Dendritic cell treated with granulocyte-macrophage colony-stimulating factor and Interleukin-4, amounts not matched to agents 40 ng/mL and 50 ng/mL, for 4 days (primary cell): ENCODE measurements at regions not wholly inside any gene's neighbourhood (a gene's known extent, or its start where the extent isn't known, plus 50 kb on each side); places are given as distances from the start of the nearest gene placed in this dataset.
"Not testable (repeated sequence)": the region's sequence is repeated elsewhere in the genome, so short reads cannot be mapped to it uniquely, and the experiment has no call there.

Experiments used
- H3K27ac Mint-ChIP-seq: one replicate; pipeline ENCODE4 v1.8.0; 2022; ENCODE audit warnings: mild to moderate bottlenecking, mixed read lengths
- H3K27me3 Mint-ChIP-seq: one replicate; pipeline ENCODE4 v1.8.0; 2022; ENCODE audit warnings: mild to moderate bottlenecking, mixed read lengths
- H3K36me3 Mint-ChIP-seq: one replicate; pipeline ENCODE4 v1.8.0; 2022; ENCODE audit warnings: low read depth, mixed read lengths
- H3K4me1 Mint-ChIP-seq: one replicate; pipeline ENCODE4 v1.8.0; 2022; ENCODE audit warnings: low read depth, mixed read lengths
- H3K4me3 Mint-ChIP-seq: one replicate; pipeline ENCODE4 v1.8.0; 2022; ENCODE audit warnings: mild to moderate bottlenecking, moderate library complexity, mixed read lengths
- H3K9me3 Mint-ChIP-seq: one replicate; pipeline ENCODE4 v1.8.0; 2022; ENCODE audit warnings: mixed read lengths
- intact Hi-C: fragments of 100-400 bp; cut with micrococcal nuclease; formaldehyde crosslinking; loops from one replicate; pipeline ENCODE4 v1.15.0; 2022

DNA sequence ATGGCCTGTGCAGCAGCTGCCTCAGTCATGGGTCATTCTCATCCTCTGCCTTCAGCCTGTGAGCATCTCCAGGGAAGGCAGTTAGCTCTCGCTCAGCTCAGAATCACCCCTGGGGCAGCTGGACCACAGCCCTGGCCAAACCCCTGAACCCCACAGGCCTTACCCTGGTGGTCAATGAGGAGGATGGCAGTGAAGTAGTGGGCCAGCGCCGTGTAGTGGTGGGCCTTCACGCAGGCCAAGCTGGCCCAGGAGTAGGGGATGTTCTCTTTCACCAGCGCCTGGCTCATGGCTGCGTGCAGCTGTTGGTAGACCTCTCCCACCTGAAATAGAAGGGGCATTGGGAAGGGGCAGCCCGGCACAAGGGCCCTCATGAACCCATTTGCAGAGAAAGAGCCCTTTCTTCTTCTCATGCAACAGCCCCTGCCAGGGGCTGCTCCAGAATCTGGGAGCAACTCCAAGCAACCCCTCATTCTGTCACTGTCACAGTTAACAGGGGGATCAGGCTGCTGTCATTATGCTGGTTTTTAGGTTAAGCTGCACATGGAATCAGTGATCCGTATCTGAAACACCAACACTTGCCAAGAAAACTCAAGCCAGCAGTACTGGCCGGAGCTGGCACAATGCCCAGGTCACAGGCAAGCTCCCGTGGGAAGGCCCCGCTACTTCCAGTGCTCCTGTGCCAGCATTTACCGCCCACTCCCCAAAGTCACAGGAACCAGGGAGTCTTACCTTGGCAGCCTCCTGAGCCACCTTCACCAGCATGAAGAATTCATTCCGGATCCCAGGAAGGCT, 290.2 kb downstream of the GOLGA6L6 start:
- H3K4me3 Mint-ChIP-seq, H3K27me3 Mint-ChIP-seq, intact Hi-C loops, H3K27ac Mint-ChIP-seq, H3K9me3 Mint-ChIP-seq, H3K4me1 Mint-ChIP-seq, H3K36me3 Mint-ChIP-seq: not testable (repeated sequence)

DNA sequence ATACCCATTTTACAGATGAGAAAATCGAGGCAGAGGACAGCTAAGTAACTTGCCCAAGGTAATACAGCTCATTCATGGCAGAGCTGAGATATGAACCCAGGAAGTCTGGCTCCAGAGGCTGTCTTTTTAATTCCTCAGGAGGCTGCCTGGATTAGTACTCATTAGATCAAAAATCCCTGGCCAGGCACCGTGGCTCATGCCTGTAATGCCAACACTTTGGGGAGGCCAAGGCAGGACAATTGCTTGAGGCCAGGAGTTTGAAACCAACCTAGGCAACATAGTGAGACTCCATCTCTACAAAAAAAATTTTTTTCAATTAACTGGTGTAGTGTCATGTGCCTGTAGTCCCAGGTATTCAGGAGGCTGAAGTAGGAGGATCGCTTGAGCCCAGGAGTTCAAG, 291.4 kb downstream of the GOLGA6L6 start:
- H3K36me3 Mint-ChIP-seq, intact Hi-C loops, H3K27me3 Mint-ChIP-seq, H3K27ac Mint-ChIP-seq, H3K9me3 Mint-ChIP-seq, H3K4me1 Mint-ChIP-seq, H3K4me3 Mint-ChIP-seq: not testable (repeated sequence)

DNA sequence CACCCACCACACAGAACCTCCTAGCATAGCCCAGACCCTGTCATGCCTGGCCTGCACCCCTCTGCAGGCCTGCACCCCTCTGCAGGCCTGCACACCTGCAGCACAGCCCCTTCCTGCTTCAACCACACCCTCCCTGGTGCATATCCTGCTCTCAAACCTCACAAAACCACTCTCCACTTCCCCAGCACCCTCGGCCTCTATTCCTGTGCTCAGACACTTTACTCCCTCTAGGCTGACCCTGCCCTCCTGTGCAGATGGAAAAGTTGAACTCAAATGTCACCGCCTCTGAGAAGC, 292.0 kb downstream of the GOLGA6L6 start:
- H3K9me3 Mint-ChIP-seq, intact Hi-C loops, H3K4me1 Mint-ChIP-seq, H3K4me3 Mint-ChIP-seq, H3K27me3 Mint-ChIP-seq, H3K36me3 Mint-ChIP-seq, H3K27ac Mint-ChIP-seq: not testable (repeated sequence)

DNA sequence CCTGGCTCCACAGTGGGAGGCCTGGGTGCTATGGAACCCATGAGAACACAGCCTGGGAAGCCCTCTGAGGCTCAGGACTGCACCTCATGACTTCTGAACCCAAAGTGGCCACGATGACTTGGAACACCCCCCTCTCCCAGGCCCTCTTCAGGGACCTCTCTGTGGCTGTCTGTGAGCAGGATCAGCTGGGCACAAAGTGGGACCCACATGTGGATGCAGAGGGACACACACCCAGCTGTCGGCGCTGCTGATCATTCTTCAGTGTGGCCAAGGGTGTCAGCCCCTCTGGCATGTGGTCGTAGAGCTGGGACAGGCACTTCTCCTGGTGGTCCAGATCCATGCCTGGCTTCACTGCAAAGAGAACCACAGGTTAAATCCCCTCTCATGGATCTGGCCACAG, 293.2 kb downstream of the GOLGA6L6 start:
- H3K9me3 Mint-ChIP-seq, intact Hi-C loops, H3K36me3 Mint-ChIP-seq, H3K4me1 Mint-ChIP-seq, H3K27me3 Mint-ChIP-seq, H3K27ac Mint-ChIP-seq, H3K4me3 Mint-ChIP-seq: not testable (repeated sequence)

DNA sequence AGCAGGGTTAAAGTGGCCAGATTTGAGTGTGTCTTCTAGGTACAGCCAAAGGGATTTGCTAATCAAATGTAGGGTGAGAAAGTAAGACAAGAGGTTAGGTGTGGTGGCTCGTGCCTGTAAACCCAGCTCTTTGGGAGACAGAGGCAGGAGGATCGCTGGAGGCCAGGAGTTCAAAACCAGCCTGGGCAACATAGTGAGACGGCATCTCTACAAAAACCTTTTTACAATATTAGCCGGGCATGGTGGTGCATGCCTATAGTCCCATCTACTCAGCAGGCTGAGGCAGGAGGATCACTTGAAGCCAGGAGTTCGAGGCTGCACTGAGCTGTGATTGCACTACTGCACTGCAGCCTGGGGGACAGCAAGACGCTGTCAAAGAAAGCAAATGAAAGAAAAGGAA, 294.5 kb downstream of the GOLGA6L6 start:
- H3K4me1 Mint-ChIP-seq, H3K36me3 Mint-ChIP-seq, H3K4me3 Mint-ChIP-seq, H3K27me3 Mint-ChIP-seq, H3K27ac Mint-ChIP-seq, H3K9me3 Mint-ChIP-seq, intact Hi-C loops: not testable (repeated sequence)

DNA sequence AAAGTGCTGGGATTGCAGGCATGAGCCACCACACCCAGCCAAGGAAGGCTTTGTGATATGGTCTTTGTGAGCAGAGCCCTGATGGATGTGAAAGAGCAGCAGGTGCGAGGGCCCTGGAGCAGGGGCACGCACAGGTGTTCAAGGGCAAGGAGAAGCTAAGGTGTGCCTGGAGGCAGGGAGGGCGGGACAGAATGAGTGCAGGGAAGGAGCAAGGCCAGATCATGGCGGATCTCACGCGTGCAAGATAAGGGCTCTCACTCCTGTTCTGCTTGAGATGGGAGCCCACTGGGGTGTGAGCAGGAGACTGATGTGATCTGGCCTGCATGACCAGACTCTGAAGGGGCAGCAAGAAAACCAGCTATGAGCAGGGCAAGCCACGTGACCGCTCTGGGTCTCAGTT, 295.0 kb downstream of the GOLGA6L6 start:
- H3K27me3 Mint-ChIP-seq, H3K27ac Mint-ChIP-seq, H3K9me3 Mint-ChIP-seq, H3K4me1 Mint-ChIP-seq, H3K4me3 Mint-ChIP-seq, H3K36me3 Mint-ChIP-seq, intact Hi-C loops: not testable (repeated sequence)

DNA sequence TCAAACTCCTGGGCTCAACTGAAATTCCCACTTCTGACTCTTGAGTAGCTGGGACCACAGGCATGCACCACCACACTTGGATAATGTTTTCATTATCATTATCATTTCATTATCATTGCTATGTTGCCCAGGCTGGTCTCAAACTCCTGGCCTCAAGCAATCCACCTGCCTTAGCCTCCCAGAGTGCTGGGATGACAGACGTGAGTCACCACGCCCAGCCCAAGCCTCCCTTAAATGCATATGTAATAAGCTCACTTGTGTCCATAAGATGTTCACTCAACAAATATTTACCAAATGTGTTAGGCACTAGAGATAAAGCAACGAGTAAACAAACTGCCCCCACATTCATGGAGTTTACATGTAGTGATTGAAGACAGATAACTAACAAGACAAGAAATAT, 295.7 kb downstream of the GOLGA6L6 start:
- not testable (repeated sequence) for H3K36me3 Mint-ChIP-seq, H3K27me3 Mint-ChIP-seq

DNA sequence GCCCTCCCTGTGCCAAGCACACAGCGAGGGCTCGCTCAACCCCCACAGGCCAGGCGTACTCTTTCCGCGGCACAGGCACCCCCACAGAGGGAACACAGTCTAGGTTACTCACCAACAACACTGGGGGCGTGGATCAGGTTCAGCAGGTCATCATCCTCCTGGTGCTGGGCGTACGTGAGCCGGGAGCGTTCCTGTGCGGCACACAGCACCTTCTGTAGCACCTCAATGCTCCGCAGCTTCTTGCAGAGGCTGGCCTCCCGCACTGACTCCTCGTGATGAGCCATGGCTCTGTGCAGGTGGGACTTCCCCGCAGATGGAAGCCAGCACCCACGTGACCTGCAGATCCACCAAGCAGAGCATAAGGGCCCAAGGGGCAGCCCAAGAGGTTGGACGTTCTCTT, 296.8 kb downstream of the GOLGA6L6 start:
- H3K36me3 Mint-ChIP-seq, H3K27ac Mint-ChIP-seq, H3K9me3 Mint-ChIP-seq, H3K4me1 Mint-ChIP-seq, intact Hi-C loops, H3K4me3 Mint-ChIP-seq, H3K27me3 Mint-ChIP-seq: not testable (repeated sequence)

More for the DNA sequence above, 295.7 kb downstream of the GOLGA6L6 start:
- H3K4me1 Mint-ChIP-seq, intact Hi-C loops, H3K9me3 Mint-ChIP-seq, H3K27ac Mint-ChIP-seq, H3K4me3 Mint-ChIP-seq: not testable (repeated sequence)

DNA sequence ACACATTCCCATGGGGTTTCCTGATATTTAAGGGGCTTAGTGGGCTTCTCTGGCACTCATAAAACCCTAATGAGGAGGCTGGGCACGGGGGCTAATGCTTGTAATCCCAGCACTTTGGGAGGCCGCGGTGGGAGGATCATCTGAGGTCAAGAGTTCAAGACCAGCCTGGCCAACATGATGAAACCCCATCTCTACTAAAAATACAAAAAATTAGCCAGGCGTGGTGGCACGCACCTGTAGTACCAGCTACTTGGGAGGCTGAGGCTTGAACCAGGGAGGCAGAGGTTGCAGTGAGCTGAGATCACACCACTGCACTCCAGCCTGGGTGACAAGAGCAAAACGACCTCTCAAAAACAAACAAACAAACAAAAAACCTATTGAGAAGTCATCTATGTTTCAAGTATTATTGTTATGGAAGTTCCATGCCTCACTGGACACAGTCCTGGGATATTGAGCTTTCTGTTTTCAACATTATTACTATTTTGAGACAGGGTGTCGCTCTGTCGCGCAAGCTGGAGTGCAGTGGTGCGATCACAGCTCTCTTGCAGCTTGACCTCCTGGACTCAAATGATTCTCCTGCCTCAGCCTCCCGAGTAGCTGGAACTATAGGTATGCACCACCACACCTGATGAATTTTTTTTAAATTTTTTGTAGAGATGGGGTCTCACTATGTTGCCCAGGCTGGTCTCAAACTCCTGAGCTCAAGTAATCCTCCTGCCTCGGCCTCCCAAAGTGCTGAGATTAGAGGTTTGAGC, 297.9 kb downstream of the GOLGA6L6 start:
- H3K27ac Mint-ChIP-seq, H3K4me3 Mint-ChIP-seq, H3K36me3 Mint-ChIP-seq, intact Hi-C loops, H3K27me3 Mint-ChIP-seq, H3K4me1 Mint-ChIP-seq, H3K9me3 Mint-ChIP-seq: not testable (repeated sequence)

DNA sequence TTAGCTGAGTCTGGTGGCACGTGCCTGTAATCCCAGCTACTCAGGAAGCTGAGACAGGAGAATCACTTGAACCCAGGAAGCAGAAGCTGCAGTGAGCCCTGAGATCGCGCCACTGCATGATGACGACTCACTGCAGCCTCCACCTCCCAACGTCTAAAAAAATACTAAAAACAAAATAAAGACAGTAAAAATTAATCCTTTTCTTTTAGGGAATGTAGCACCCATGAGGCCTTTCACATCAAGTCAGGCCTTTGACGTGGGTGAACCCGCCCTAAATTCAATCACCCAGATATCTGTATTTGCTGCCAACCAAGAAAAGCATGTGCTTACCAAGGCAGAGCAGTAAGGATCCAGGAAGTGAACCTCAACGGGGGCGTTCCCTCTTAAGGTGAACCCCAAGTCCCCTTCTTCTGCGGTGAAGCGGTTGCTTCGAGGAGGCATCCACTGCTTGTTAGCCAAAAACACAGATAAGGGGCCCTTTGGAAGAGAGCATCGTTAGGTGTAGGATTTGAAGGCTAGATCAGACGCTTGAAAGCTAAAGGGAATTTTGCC, 301.2 kb downstream of the GOLGA6L6 start:
- H3K27me3 Mint-ChIP-seq, H3K27ac Mint-ChIP-seq, H3K36me3 Mint-ChIP-seq, H3K9me3 Mint-ChIP-seq, H3K4me1 Mint-ChIP-seq, intact Hi-C loops, H3K4me3 Mint-ChIP-seq: not testable (repeated sequence)

DNA sequence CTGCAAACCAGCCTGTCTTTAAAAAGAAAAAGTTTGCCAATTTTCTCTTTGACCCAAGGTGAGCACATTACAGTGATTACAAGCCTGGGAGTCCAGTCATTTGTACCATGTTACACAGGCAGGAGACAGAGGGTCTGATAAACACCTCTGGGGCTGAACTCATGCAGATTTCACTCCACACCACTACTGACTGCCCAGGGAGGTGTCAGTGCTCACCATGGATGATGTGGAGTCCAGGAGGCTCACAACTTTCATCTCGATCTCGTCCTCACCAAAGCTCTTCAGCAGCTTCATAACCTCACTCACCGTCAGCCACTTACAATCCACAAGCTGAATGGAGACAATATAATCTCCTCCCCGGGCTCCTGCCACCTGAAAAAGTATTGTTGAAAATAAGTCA, 302.4 kb downstream of the GOLGA6L6 start:
- H3K9me3 Mint-ChIP-seq, H3K27ac Mint-ChIP-seq, H3K4me1 Mint-ChIP-seq, intact Hi-C loops, H3K36me3 Mint-ChIP-seq, H3K27me3 Mint-ChIP-seq, H3K4me3 Mint-ChIP-seq: not testable (repeated sequence)

DNA sequence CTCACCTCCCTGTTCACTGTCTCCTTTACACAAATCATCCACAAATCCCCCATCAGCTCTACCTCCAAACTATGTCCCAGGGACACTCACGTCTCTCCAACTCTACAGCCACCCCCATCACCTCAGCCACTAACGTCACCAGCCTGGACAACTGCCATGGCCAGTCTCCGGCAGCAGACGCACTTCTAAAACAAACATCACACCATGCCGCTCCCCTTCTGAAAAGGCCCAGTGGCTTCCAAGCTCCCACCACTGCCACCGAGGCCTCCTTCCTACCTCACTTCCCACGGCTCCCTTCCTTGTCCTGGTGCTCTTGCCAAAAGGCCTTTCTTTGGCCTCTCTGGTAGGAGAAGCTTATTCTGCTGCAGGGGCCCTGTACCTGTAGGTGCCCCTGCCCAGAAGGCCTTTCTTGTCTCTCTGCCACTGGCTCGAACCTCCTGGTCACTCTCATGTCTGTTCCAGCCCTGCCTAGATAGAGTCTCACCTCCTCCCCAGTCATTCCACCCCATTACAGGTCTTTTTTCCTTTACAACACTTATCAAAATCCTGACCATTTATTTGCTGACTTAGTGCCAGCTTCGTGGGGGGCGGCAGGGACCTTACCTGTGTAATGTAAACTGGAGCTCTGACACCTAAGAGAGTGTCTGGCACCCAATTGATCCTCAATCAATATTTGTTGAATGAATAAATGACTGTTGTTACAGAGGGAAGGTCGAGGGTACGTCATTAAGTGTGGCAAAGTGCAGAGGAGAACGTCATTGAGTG, 304.2 kb downstream of the GOLGA6L6 start:
- H3K36me3 Mint-ChIP-seq, H3K4me3 Mint-ChIP-seq, H3K9me3 Mint-ChIP-seq, H3K27ac Mint-ChIP-seq, H3K4me1 Mint-ChIP-seq, intact Hi-C loops, H3K27me3 Mint-ChIP-seq: not testable (repeated sequence)

DNA sequence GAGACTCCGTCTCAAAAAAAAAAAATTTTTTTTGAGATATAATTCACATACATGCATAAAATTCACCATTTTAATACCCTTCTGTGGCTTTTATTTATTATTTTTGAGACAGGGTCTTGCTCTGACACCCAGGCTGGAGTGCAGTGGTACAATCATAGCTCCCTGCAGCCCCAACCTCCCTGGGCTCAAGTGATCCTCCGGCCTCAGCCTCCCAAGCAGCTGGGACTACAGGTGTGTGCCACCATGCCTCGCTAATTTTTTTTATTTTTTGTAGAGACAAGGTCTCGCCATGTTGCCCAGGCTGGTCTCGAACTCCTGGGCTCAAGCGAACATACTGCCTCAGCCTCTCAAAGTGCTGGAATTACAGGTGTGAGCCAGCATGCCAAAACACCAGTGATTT, 305.9 kb downstream of the GOLGA6L6 start:
- H3K36me3 Mint-ChIP-seq, H3K27me3 Mint-ChIP-seq, intact Hi-C loops, H3K4me3 Mint-ChIP-seq, H3K9me3 Mint-ChIP-seq, H3K4me1 Mint-ChIP-seq, H3K27ac Mint-ChIP-seq: not testable (repeated sequence)

DNA sequence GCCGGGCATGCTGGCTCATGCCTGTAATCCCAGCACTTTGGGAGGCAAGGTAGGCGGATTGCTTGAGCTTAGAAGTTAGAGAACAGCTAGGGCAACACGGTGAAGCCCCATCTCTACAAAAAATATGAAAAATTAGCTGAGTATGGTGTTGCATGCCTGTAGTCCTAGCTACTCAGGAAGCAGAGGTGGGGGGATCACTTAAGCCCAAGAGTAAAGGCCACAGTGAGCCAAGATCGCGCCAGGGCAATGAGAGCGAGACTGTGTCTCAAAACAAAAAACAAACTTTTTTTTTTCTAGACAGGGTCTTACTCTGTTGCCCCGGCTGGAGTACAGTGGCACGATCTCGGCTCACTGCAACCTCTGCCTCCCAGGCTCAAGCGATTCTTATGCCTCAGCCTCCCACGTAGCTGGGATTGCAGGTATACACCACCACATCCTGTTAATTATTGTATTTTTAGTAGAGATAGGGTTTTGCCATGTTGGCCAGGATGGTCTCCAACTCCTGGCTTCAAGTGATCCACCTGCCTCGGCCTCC, 307.5 kb downstream of the GOLGA6L6 start:
- H3K27ac Mint-ChIP-seq, H3K4me3 Mint-ChIP-seq, H3K4me1 Mint-ChIP-seq, H3K36me3 Mint-ChIP-seq, H3K9me3 Mint-ChIP-seq, H3K27me3 Mint-ChIP-seq, intact Hi-C loops: not testable (repeated sequence)
